ENCODE measurements at regions not wholly inside any gene's neighbourhood (a gene's known extent, or its start where the extent isn't known, plus 50 kb on each side); places are given as distances from the start of the nearest gene placed in this dataset.

GRCh38 chr11:87455180-87455579 lies 417.4 kb downstream of the TMEM135 start:
- TF ChIP-seq GATA2 (IDR thresholded peaks at IDR 0.05; ENCODE audit: low read depth, low read length) (no peak), GATA3 (IDR thresholded peaks at IDR 0.05; ENCODE audit: low read depth, low read length) (no peak)
